ENCODE measurements at regions not wholly inside any gene's neighbourhood (a gene's known extent, or its start where the extent isn't known, plus 50 kb on each side); places are given as distances from the start of the nearest gene placed in this dataset.

DNA sequence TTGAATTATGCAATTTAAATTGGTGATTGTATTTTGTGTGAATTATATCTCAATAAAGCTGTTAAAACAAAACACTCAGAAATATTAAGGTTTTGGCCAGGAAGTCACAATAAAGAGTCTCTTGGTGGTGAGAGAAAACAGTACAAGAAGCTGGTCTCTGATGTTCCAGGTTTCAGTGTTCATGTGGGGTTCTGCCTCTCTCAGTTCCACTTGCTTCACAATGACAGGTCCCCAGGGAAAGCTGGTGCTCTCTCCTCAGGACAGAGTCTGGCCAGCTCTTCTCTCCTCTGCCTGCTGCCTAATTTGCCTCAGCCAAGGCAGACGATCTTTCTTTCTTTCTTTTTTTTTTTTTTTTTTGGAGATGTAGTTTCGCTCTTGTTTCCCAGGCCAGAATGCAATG is 342.9 kb upstream of the PLXNA2 start:
- Histone ChIP-seq H3K9me3 (ENCODE audit: control insufficient read depth, insufficient read depth, low read length) (no peaks in the 10 kb centered on the region; the same call in 1 of the 2 replicates), H3K9ac (ENCODE audit: low read depth, low read length) (no peak overlapping the region), H3K36me3 (ENCODE audit: insufficient read depth, low read length) (no peaks in the 10 kb centered on the region), H3K4me1 (ENCODE audit: insufficient read depth, low read length) (no peaks in the 10 kb centered on the region)

DNA sequence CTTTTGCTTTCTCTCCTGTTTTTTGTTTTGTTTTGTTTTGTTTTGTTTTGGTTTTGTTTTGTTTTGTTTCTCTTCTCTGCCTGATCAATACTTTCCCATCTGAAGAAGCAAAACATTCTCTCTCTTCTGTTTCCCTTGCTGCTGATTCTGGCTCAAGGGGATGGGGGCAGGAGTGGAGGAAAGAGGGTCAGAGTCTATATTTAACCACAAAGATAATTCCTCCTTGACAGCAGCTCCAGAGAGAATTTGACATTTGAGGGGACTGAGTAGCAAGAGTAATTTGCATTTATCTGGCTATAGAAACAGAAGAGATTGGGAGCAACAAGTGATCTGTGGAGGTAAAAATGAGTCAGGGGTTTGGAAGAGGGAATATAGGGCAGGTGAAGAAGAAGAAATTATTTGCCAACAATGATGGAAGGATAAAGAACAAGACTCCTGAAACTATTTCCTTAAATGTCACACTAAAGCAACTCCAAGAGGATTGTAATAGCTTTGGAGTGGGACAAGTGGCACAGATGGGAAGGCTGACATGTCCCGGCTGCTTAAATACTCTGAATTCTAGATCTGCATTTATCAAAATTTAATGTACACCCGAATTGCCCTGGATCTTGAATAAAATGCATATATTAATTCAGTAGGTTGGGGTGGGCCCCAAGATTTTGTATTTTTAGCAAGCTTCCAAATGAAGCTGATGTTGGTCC is 349.3 kb upstream of the PLXNA2 start:
- Histone ChIP-seq H3K36me3 (ENCODE audit: insufficient read depth, low read length) (no peaks in the 10 kb centered on the region), H3K9me3 (ENCODE audit: control insufficient read depth, insufficient read depth, low read length) (no peaks in the 10 kb centered on the region), H3K9ac (ENCODE audit: low read depth, low read length) (no peak overlapping the region), H3K4me1 (ENCODE audit: insufficient read depth, low read length) (0 out of 2 replicates have a peak, but pooled peaks cover 1% of the 10 kb centered on the region)

DNA sequence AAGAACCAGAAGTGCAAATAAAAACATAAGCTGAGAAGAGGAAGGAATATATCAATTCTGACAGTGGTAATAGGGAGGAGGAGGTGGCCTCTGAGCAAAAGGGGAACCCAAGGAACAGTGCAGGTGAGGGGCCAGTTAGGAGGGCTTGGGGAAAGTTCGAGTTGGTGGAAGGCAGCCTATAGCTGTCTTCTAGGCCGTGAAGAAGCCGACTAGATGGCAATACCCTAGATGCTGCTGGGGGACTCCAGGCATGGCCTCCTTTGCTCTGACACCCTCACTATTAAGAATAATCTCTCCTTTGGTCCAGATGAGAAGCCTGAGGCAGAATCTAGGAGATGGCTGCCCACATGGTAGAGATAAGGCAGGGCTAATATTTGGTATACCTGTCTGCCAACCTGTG is 351.1 kb upstream of the PLXNA2 start:
- no peaks in the 10 kb centered on the region for H3K36me3 ChIP-seq (ENCODE audit: insufficient read depth, low read length)
- H3K9me3 ChIP-seq (ENCODE audit: control insufficient read depth, insufficient read depth, low read length): no peaks in the 10 kb centered on the region
- H3K9ac ChIP-seq (ENCODE audit: low read depth, low read length): no peak overlapping the region

DNA sequence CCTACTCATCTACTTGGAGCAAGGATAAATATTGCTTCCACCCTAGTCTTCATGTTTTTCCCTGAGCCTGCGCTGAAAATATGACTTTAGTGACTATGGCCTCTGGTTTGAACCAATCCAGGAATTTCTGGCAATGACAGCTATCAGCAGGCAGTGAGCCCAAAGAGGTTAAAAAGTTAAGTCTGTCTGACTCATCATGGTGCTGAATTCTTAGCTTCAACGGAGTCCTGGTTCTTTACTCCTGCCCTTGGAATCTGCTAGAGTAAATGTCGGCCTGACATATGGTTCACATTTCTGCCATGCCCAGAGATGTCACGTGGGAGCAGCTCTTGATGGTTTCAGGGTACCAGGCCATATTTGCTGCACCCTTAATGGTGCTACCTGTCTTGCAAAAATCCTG is 351.6 kb upstream of the PLXNA2 start:
- Histone ChIP-seq H3K4me1 (ENCODE audit: insufficient read depth, low read length) (peaks cover 11% of the 10 kb centered on the region; the same call in 1 of the 2 replicates), H3K9me3 (ENCODE audit: control insufficient read depth, insufficient read depth, low read length) (no peaks in the 10 kb centered on the region), H3K36me3 (ENCODE audit: insufficient read depth, low read length) (no peaks in the 10 kb centered on the region), H3K9ac (ENCODE audit: low read depth, low read length) (no peak overlapping the region)

More for the DNA sequence above, 351.1 kb upstream of the PLXNA2 start:
- H3K4me1 ChIP-seq (ENCODE audit: insufficient read depth, low read length): peaks cover 6% of the 10 kb centered on the region; the same call in 1 of the 2 replicates

DNA sequence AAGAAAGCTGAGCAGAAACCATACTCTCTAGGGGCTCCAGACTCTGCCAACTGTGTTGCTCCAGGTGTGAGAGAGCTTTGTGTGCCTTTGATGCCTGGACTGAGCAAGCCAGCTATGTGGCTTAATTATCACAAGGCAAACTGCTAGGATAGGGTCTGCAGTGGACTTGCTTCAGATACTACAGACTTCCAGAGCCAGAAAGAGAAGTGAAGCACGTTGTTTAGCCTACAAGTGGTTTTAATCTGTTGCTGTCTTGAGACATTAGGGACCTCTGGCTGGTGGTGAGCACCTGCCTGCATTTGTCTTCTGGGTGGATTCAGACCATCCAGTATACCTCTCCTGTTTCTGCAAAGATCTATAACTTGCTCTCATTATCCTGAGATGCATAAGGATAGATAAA is 353.4 kb upstream of the PLXNA2 start:
- no peaks in the 10 kb centered on the region for H3K9me3 ChIP-seq (ENCODE audit: control insufficient read depth, insufficient read depth, low read length)
- H3K36me3 ChIP-seq (ENCODE audit: insufficient read depth, low read length): no peaks in the 10 kb centered on the region
- no peak overlapping the region for H3K9ac ChIP-seq (ENCODE audit: low read depth, low read length)
- peaks cover 13% of the 10 kb centered on the region; the same call in 1 of the 2 replicates for H3K4me1 ChIP-seq (ENCODE audit: insufficient read depth, low read length)

DNA sequence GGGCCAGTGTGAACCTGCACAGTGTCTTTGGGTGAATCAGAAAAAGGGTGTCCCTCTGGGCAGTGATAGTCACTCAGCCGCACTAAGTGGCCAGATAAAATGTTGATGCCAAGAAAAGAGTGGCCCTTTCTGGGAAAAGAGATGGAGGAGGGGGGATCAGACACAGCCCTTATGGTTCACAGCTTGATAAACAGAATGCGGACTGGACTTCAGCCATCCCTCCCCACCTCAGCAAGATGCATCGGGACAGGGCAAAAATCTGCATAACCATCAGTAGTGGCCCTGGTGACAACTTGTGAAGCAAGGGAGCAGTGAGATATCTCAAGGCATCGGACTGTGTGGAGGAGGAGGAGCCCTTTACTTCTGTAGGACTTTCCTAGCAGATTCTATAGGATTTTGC is 353.8 kb upstream of the PLXNA2 start:
- H3K4me1 ChIP-seq (ENCODE audit: insufficient read depth, low read length): peaks cover 13% of the 10 kb centered on the region; the same call in 1 of the 2 replicates
- no peaks in the 10 kb centered on the region for H3K36me3 ChIP-seq (ENCODE audit: insufficient read depth, low read length)
- no peak overlapping the region for H3K9ac ChIP-seq (ENCODE audit: low read depth, low read length)
- H3K9me3 ChIP-seq (ENCODE audit: control insufficient read depth, insufficient read depth, low read length): no peaks in the 10 kb centered on the region

DNA sequence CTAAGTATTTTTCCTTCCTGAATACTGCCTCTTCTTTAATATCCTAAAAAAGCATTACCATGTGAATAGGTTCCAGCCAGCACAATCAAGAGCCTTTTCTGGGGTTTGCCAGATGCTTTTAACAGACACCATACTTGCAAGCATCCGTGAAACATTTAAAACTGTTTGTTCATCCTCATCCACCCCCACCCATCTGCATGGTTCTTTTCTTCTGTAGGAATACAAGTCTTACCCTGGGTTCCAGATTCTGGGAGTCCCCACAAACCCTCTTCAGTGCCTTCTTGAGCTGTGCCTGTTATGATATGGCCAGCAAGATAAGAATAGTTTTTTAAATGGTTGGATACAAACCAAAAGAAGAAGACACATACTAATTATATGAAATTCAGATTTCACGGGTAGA is 354.9 kb upstream of the PLXNA2 start:
- H3K9ac ChIP-seq (ENCODE audit: low read depth, low read length): no peak overlapping the region

DNA sequence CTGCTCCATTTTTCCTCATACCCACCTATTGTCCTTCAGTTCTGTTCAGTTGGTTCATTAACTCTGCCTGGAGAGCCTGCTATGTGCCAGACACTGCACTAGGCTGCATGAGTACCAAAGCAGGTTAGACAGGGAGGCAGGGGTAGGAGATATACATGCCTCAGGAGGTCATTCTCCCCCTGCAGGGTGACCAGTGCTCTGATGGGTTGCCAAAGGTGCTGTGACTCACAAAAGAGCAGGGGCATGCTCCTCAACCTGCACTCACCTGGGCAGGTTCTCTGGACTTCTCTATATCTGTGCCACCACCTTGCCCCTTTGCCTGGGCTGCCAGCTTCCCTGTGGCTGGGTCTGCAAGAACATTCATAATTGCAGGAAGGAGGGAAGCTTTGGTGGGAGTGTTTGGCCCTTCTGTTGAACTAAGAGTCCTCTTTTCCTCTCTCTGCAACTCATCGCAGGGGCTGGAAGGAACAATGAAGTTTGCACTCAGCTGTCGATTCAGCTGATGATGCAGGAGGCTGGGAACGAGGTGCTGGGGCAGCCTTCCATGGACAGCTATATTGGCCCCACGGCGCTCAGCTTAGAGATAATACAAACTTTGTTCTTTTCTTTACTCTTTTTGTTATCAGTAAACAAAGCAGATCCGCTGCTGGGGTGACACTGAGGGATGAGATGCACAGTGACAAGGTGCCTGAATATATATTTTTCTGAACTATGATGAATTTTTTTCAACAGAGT is 356.4 kb upstream of the PLXNA2 start:
- peaks cover 13% of the 10 kb centered on the region; the same call in 1 of the 2 replicates for H3K4me1 ChIP-seq (ENCODE audit: insufficient read depth, low read length)
- no peaks in the 10 kb centered on the region for H3K9me3 ChIP-seq (ENCODE audit: control insufficient read depth, insufficient read depth, low read length)
- H3K9ac ChIP-seq (ENCODE audit: low read depth, low read length): no peak overlapping the region

More for the DNA sequence above, 354.9 kb upstream of the PLXNA2 start:
- Histone ChIP-seq H3K4me1 (ENCODE audit: insufficient read depth, low read length) (peaks cover 13% of the 10 kb centered on the region; the same call in 1 of the 2 replicates), H3K36me3 (ENCODE audit: insufficient read depth, low read length) (no peaks in the 10 kb centered on the region), H3K9me3 (ENCODE audit: control insufficient read depth, insufficient read depth, low read length) (no peaks in the 10 kb centered on the region)

DNA sequence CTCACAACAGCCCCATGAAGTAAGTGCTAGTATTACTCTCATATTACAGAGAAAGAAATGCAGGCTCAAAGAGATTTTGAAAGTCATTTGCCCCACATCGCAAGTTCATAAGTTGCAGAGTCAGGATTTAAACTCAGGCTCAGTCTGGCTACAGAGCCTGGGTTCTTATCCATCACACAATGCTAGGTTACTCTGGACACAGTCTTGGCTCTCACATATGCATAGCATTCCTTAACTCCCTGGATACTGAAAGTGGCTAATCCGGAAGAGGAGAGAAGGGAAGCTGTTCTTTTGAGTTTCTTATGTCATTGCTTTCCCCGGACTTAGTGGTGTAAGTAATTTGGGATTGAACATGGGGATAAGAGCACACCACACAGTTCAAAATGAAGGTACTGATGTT is 357.4 kb upstream of the PLXNA2 start:
- no peak overlapping the region for H3K9ac ChIP-seq (ENCODE audit: low read depth, low read length)
- no peaks in the 10 kb centered on the region for H3K9me3 ChIP-seq (ENCODE audit: control insufficient read depth, insufficient read depth, low read length)
- no peaks in the 10 kb centered on the region for H3K36me3 ChIP-seq (ENCODE audit: insufficient read depth, low read length)
- H3K4me1 ChIP-seq (ENCODE audit: insufficient read depth, low read length): peaks cover 13% of the 10 kb centered on the region; the same call in 1 of the 2 replicates

More for the DNA sequence above, 356.4 kb upstream of the PLXNA2 start:
- H3K36me3 ChIP-seq (ENCODE audit: insufficient read depth, low read length): no peaks in the 10 kb centered on the region

DNA sequence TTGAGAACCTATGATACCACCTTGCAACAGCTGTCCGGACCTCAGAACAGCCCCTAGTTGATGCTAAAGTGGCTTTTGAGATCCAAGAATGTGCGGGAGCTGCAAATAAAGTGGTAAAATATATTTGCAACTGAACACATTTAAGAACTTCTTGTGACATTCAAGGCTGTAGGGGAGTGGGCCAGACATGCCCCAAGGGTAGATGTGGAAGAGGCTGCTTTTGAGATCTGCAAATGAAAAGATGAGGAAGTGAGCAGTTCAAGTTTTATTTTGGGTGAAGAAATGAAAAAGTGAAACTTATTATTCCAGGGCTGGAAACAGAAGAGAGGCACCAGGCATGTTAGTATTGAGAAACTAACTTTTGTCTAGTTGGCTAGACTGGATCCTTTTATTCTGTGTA is 359.5 kb upstream of the PLXNA2 start:
- no peak overlapping the region for H3K9ac ChIP-seq (ENCODE audit: low read depth, low read length)
- no peaks in the 10 kb centered on the region for H3K36me3 ChIP-seq (ENCODE audit: insufficient read depth, low read length)
- no peaks in the 10 kb centered on the region for H3K9me3 ChIP-seq (ENCODE audit: control insufficient read depth, insufficient read depth, low read length)
- peaks cover 10% of the 10 kb centered on the region; the same call in 1 of the 2 replicates for H3K4me1 ChIP-seq (ENCODE audit: insufficient read depth, low read length)

DNA sequence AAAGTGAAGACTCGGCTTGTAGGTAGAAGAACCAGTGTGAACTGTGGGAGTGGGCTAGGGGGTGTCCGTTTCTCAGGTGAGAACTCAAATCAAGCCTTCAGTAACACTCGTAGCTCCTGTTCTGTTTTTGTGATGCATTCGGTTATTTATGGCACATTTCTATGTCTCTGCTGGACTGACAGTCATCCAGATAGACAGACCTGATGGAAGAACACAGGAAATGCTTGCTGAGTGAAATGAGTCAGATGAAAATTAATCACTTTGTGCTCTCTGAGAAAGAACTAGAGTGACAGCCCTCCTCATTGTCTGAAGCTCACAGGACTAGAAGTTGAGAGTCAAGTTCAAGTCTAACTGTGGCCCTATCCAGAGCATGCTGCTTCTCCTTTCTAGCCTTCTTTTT is 360.1 kb upstream of the PLXNA2 start:
- peaks cover 10% of the 10 kb centered on the region; the same call in 1 of the 2 replicates for H3K4me1 ChIP-seq (ENCODE audit: insufficient read depth, low read length)
- no peaks in the 10 kb centered on the region for H3K9me3 ChIP-seq (ENCODE audit: control insufficient read depth, insufficient read depth, low read length)
- H3K9ac ChIP-seq (ENCODE audit: low read depth, low read length): no peak overlapping the region
- no peaks in the 10 kb centered on the region for H3K36me3 ChIP-seq (ENCODE audit: insufficient read depth, low read length)

DNA sequence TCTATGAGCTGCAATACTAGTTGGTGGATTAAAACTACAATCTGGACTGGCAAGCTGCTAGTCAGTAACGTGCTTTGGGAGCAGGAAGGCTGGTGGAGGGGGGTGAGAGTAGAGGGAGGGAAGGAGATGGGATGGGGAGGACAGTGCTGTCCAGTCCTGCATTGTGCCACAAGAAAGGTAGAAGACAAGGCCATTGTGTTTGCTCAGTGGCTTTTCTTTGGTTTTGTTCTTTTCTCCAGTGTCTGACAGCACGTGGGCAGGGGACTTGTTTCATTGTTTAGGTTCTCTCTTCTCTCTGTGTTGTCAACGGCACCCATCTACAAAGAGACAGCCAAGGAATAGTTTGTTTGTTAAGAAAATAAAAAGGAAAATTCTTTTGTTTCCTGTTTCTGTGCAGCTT is 362.8 kb upstream of the PLXNA2 start:
- Histone ChIP-seq H3K9ac (ENCODE audit: low read depth, low read length) (no peak overlapping the region), H3K36me3 (ENCODE audit: insufficient read depth, low read length) (no peaks in the 10 kb centered on the region), H3K9me3 (ENCODE audit: control insufficient read depth, insufficient read depth, low read length) (no peaks in the 10 kb centered on the region), H3K4me1 (ENCODE audit: insufficient read depth, low read length) (no peaks in the 10 kb centered on the region)

DNA sequence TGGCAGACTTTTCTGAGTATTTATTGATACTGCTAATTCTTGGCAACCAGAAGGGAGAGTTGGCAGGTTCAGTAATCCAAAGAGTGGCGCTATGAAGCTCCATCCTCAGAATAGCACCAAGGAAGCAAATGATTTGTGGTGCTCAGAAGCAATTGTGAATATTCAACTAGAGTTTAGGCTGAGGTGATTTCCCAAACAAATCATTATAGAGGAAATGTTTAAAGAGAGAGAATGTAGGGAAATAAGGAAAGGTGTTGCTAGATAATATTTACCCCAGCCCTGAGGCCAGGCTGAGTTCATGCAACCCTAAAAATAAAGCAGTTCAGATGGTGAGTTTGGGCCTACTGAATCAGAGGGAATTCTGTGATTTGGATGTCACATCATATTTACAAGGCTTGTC is 363.4 kb upstream of the PLXNA2 start:
- Histone ChIP-seq H3K9me3 (ENCODE audit: control insufficient read depth, insufficient read depth, low read length) (no peaks in the 10 kb centered on the region), H3K4me1 (ENCODE audit: insufficient read depth, low read length) (no peaks in the 10 kb centered on the region), H3K36me3 (ENCODE audit: insufficient read depth, low read length) (no peaks in the 10 kb centered on the region), H3K9ac (ENCODE audit: low read depth, low read length) (no peak overlapping the region)

DNA sequence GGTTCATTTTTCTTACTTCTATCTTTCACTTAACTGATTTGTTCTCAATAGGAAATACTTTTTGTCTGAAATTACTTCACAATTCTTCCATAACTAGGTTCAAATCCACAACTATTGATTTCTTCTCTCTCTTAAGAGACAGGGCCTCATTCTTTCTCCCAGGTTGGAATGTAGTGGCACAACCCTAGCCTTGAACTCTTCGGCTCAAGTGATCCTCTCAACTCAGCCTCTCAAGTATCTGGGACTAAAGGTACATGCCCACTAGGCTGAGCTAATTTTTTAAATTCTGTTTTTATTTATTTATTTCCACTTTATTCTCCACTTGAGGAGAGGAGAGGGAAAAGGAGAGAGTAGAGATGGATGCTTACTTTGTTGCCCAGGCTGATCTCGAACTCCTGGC is 370.4 kb upstream of the PLXNA2 start:
- no peaks in the 10 kb centered on the region for H3K9me3 ChIP-seq (ENCODE audit: control insufficient read depth, insufficient read depth, low read length)
- H3K9ac ChIP-seq (ENCODE audit: low read depth, low read length): no peak overlapping the region

DNA sequence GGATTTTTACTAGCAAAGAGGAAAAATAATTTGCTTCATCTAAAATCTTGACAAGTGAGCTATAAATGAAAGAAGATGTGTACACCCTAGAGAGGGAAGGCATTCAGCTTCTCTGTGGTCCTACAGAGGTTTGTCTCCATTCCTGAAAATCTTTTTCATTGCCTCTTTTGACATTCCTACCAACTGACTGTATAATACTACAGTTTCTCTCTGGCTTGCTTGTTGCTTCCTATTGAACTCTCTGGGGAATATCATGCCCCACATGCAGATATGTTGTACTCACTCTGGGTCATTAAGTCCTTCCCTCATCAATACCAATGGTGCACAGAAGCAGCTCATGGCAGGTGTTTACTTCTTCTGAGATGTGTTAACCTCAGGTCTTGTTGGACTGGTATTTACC is 371.2 kb upstream of the PLXNA2 start:
- Histone ChIP-seq H3K9ac (ENCODE audit: low read depth, low read length) (no peak overlapping the region), H3K9me3 (ENCODE audit: control insufficient read depth, insufficient read depth, low read length) (no peaks in the 10 kb centered on the region), H3K4me1 (ENCODE audit: insufficient read depth, low read length) (no peaks in the 10 kb centered on the region), H3K36me3 (ENCODE audit: insufficient read depth, low read length) (no peaks in the 10 kb centered on the region)

More for the DNA sequence above, 370.4 kb upstream of the PLXNA2 start:
- H3K36me3 ChIP-seq (ENCODE audit: insufficient read depth, low read length): no peaks in the 10 kb centered on the region
- no peaks in the 10 kb centered on the region for H3K4me1 ChIP-seq (ENCODE audit: insufficient read depth, low read length)

Data from ES-I3 (cell line).